WTC11 (cell line): ENCODE measurements at regions not wholly inside any gene's neighbourhood (a gene's known extent, or its start where the extent isn't known, plus 50 kb on each side); places are given as distances from the start of the nearest gene placed in this dataset.

Source experiments
- ATAC-seq: fragments of 200-7000 bp; cut with Tn5 transposase; 2 replicates; pipeline ENCODE4 v1.10.0; 2021; ENCODE audit warnings: mild to moderate bottlenecking, moderate library complexity
- CTCF ChIA-PET: fragments of 300-600 bp; sonication (Branson Sonifier 250); formaldehyde crosslinking; loops from one replicate; lab custom pipeline; 2021; ENCODE audit warnings: antibody characterized with exemption; lab: Charles Lee
- POLR2A ChIA-PET: fragments of 350-600 bp; sonication (Branson Sonifier 250); formaldehyde crosslinking; loops from one replicate; lab custom pipeline; 2021; ENCODE audit warnings: antibody characterized with exemption; lab: Charles Lee
- DNase-seq: peaks from one replicate; pipeline ENCODE4 v3.0.0; 2021; ENCODE audit warnings: low spot score
- H3K27ac Mint-ChIP-seq: 2 replicates; pipeline ENCODE4 v1.8.0; 2021; ENCODE audit warnings: mixed read lengths
- H3K27me3 Mint-ChIP-seq: 2 replicates; pipeline ENCODE4 v1.8.0; 2021; ENCODE audit warnings: low read depth, mild to moderate bottlenecking, moderate library complexity, mixed read lengths
- H3K36me3 Mint-ChIP-seq: 2 replicates; pipeline ENCODE4 v1.8.0; 2021; ENCODE audit warnings: mixed read lengths
- H3K4me1 Mint-ChIP-seq: 2 replicates; pipeline ENCODE4 v1.8.0; 2022; ENCODE audit warnings: mixed read lengths
- H3K4me3 Mint-ChIP-seq: 2 replicates; pipeline ENCODE4 v1.8.0; 2021; ENCODE audit warnings: mild to moderate bottlenecking, moderate library complexity, mixed read lengths
- H3K9me3 Mint-ChIP-seq: 2 replicates; pipeline ENCODE4 v1.8.0; 2021; ENCODE audit warnings: mixed read lengths
- ESRRA ChIP-seq: sonication (generic); formaldehyde crosslinking; IDR thresholded peaks from 2 replicates; pipeline ENCODE4 v1.8.1; 2022; ENCODE audit warnings: mild to moderate bottlenecking, missing genetic modification reagents, borderline replicate concordance
- FOXP1 ChIP-seq: sonication (generic); formaldehyde crosslinking; IDR thresholded peaks from 2 replicates; pipeline ENCODE4 v1.8.0; 2022; ENCODE audit warnings: missing genetic modification reagents, mild to moderate bottlenecking, moderate library complexity, borderline replicate concordance
- GABPB1 ChIP-seq: sonication (generic); formaldehyde crosslinking; IDR thresholded peaks from 2 replicates; pipeline ENCODE4 v1.8.1; 2023; ENCODE audit warnings: mild to moderate bottlenecking, missing genetic modification reagents
- IRF2 ChIP-seq: sonication (generic); formaldehyde crosslinking; IDR thresholded peaks from 2 replicates; pipeline ENCODE4 v1.8.0; 2022; ENCODE audit warnings: low read depth, missing genetic modification reagents, borderline replicate concordance
- JAZF1 ChIP-seq: fragments of 250-450 bp; sonication (Bioruptor Pico); IDR thresholded peaks from 2 replicates; pipeline ENCODE4 v1.9.0; 2021; ENCODE audit warnings: moderate library complexity, mild to moderate bottlenecking, inconsistent platforms
- JUN ChIP-seq: sonication (generic); formaldehyde crosslinking; IDR thresholded peaks from 2 replicates; pipeline ENCODE4 v1.8.0; 2023; ENCODE audit warnings: mild to moderate bottlenecking, missing genetic modification reagents
- NFATC4 ChIP-seq: fragments of 250-450 bp; sonication (Bioruptor Pico); IDR thresholded peaks from 2 replicates; pipeline ENCODE4 v1.9.0; 2021; ENCODE audit warnings: mild to moderate bottlenecking
- NR1H2 ChIP-seq: sonication (generic); formaldehyde crosslinking; IDR thresholded peaks from 2 replicates; pipeline ENCODE4 v1.9.0; 2021; ENCODE audit warnings: mild to moderate bottlenecking, moderate library complexity, missing genetic modification reagents
- TP53 ChIP-seq: sonication (generic); formaldehyde crosslinking; IDR thresholded peaks from 2 replicates; pipeline ENCODE4 v1.8.1; 2023; ENCODE audit warnings: mild to moderate bottlenecking, missing genetic modification reagents
- ZBTB21 ChIP-seq: sonication (generic); formaldehyde crosslinking; IDR thresholded peaks from 2 replicates; pipeline ENCODE4 v1.8.1; 2023; ENCODE audit warnings: mild to moderate bottlenecking, missing genetic modification reagents, borderline replicate concordance
- ZNF416 ChIP-seq: fragments of 250-450 bp; sonication (Bioruptor Pico); IDR thresholded peaks from 2 replicates; pipeline ENCODE4 v1.9.0; 2021; ENCODE audit warnings: mild to moderate bottlenecking, inconsistent platforms
- TF ChIP-seq, protein P1 (sequence below): fragments of 250-450 bp; sonication (Bioruptor Pico); IDR thresholded peaks from 2 replicates; pipeline ENCODE4 v1.8.0; 2021; ENCODE audit warnings: mild to moderate bottlenecking
- TF ChIP-seq, protein P2 (sequence below): fragments of 250-450 bp; sonication (Bioruptor Pico); IDR thresholded peaks from 2 replicates; pipeline ENCODE4 v1.9.0; 2021; ENCODE audit warnings: moderate library complexity, mild to moderate bottlenecking, inconsistent platforms, borderline replicate concordance
- TF ChIP-seq, protein P3 (sequence below): sonication (generic); formaldehyde crosslinking; IDR thresholded peaks from 2 replicates; pipeline ENCODE4 v1.8.0; 2023; ENCODE audit warnings: missing genetic modification reagents, mild to moderate bottlenecking, borderline replicate concordance
- TF ChIP-seq, protein P4 (sequence below): sonication (generic); formaldehyde crosslinking; IDR thresholded peaks from 2 replicates; pipeline ENCODE4 v1.8.0; 2022; ENCODE audit warnings: mild to moderate bottlenecking, missing genetic modification reagents
- TF ChIP-seq, protein P5 (sequence below): sonication (generic); formaldehyde crosslinking; IDR thresholded peaks from 2 replicates; pipeline ENCODE4 v1.8.1; 2022; ENCODE audit warnings: mild to moderate bottlenecking, missing genetic modification reagents, moderate library complexity, borderline replicate concordance
- TF ChIP-seq, protein P6 (sequence below): fragments of 200-600 bp; IDR thresholded peaks from 2 replicates; pipeline ENCODE4 v1.8.0; 2022; ENCODE audit warnings: antibody characterized with exemption

DNA sequence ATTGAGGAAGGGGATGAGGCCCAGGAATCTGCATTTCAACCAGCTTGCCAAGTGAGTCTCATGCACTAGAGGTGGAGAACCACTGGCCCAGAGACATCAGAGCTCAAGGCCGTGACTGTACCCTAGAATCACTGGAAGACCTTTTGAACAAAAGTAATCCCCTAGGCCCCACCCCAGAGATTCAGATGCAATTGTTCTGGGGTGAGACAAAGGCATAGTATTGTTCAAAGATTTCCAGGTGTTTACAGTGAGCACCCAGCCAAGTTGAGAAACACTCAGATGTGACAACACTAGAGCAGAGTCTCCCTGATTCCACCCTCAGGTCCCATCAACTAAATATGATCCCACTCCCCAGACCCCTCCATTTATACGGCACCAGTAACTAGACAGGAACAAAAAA, 290.3 kb upstream of the TLE3 start:
- no peaks in the 10 kb centered on the region for H3K27me3 Mint-ChIP-seq
- DNase-seq = no peak
- CTCF ChIA-PET = interaction anchor here (1.2 kb wide), 1 partner anchor 100 kb away, joined by 4 read pairs; no protein-coding TSS in a partner anchor
- no peaks in the 10 kb centered on the region for H3K36me3 Mint-ChIP-seq
- TF ChIP-seq JAZF1 (no peak), TP53 (no peak), ZNF416 (no peak), ESRRA (CRISPR knock-in tag) (no peak), GABPB1 (CRISPR knock-in tag) (no peak), ZBTB21 (no peak), IRF2 (CRISPR knock-in tag) (no peak), NFATC4 (no peak)
- TF ChIP-seq, protein P1, sequence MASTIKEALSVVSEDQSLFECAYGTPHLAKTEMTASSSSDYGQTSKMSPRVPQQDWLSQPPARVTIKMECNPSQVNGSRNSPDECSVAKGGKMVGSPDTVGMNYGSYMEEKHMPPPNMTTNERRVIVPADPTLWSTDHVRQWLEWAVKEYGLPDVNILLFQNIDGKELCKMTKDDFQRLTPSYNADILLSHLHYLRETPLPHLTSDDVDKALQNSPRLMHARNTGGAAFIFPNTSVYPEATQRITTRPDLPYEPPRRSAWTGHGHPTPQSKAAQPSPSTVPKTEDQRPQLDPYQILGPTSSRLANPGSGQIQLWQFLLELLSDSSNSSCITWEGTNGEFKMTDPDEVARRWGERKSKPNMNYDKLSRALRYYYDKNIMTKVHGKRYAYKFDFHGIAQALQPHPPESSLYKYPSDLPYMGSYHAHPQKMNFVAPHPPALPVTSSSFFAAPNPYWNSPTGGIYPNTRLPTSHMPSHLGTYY (CRISPR knock-in tag) = no peak
- TF ChIP-seq, protein P2, sequence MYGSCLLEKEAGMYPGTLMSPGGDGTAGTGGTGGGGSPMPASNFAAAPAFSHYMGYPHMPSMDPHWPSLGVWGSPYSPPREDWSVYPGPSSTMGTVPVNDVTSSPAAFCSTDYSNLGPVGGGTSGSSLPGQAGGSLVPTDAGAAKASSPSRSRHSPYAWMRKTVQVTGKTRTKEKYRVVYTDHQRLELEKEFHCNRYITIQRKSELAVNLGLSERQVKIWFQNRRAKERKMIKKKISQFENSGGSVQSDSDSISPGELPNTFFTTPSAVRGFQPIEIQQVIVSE (CRISPR knock-in tag) = no peak
- TF ChIP-seq, all 79 proteins: peak for 0
- peaks cover 21% of the 10 kb centered on the region for H3K4me1 Mint-ChIP-seq
- H3K4me3 Mint-ChIP-seq = no peak overlapping the region
- H3K27ac Mint-ChIP-seq = no peak overlapping the region
- H3K9me3 Mint-ChIP-seq = peaks cover 9% of the 10 kb centered on the region
- no peak for ATAC-seq
- POLR2A ChIA-PET = no interaction called here

DNA sequence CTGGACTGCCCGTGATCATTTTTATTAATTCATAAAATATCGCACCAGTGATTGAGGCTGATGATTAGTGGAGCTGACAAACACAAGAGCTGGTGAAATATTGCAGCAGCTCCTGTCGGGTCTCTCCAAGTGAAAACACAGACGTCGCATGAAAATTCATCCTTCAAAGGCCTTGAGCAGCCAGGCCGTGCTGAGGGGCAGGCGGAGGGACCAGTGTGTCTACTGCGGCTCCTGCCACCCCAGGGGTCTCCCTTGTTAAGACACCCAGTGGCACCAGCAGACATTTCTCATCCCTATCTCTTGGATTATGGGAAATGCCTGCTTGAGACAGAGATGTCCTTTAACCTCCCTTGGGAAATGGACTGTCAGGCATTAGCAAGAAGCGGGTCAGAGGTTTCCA, 289.4 kb upstream of the TLE3 start:
- DNase-seq (no peak), ATAC-seq (no peak)
- Mint-ChIP-seq H3K4me3 (no peak overlapping the region), H3K4me1 (peaks cover 21% of the 10 kb centered on the region), H3K9me3 (peaks cover 13% of the 10 kb centered on the region), H3K36me3 (no peaks in the 10 kb centered on the region; the same call in 1 of the 2 replicates), H3K27ac (no peak overlapping the region), H3K27me3 (no peaks in the 10 kb centered on the region)
- ChIA-PET CTCF (interaction anchor here (0.5 kb wide), 1 partner anchor 814 kb away, joined by 4 read pairs; no protein-coding TSS in a partner anchor), POLR2A (no interaction called here)
- TF ChIP-seq, protein P3, sequence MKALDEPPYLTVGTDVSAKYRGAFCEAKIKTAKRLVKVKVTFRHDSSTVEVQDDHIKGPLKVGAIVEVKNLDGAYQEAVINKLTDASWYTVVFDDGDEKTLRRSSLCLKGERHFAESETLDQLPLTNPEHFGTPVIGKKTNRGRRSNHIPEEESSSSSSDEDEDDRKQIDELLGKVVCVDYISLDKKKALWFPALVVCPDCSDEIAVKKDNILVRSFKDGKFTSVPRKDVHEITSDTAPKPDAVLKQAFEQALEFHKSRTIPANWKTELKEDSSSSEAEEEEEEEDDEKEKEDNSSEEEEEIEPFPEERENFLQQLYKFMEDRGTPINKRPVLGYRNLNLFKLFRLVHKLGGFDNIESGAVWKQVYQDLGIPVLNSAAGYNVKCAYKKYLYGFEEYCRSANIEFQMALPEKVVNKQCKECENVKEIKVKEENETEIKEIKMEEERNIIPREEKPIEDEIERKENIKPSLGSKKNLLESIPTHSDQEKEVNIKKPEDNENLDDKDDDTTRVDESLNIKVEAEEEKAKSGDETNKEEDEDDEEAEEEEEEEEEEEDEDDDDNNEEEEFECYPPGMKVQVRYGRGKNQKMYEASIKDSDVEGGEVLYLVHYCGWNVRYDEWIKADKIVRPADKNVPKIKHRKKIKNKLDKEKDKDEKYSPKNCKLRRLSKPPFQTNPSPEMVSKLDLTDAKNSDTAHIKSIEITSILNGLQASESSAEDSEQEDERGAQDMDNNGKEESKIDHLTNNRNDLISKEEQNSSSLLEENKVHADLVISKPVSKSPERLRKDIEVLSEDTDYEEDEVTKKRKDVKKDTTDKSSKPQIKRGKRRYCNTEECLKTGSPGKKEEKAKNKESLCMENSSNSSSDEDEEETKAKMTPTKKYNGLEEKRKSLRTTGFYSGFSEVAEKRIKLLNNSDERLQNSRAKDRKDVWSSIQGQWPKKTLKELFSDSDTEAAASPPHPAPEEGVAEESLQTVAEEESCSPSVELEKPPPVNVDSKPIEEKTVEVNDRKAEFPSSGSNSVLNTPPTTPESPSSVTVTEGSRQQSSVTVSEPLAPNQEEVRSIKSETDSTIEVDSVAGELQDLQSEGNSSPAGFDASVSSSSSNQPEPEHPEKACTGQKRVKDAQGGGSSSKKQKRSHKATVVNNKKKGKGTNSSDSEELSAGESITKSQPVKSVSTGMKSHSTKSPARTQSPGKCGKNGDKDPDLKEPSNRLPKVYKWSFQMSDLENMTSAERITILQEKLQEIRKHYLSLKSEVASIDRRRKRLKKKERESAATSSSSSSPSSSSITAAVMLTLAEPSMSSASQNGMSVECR (CRISPR knock-in tag) = no peak
- no peak for TF ChIP-seq JUN (CRISPR knock-in tag)
- TF ChIP-seq, protein P4, sequence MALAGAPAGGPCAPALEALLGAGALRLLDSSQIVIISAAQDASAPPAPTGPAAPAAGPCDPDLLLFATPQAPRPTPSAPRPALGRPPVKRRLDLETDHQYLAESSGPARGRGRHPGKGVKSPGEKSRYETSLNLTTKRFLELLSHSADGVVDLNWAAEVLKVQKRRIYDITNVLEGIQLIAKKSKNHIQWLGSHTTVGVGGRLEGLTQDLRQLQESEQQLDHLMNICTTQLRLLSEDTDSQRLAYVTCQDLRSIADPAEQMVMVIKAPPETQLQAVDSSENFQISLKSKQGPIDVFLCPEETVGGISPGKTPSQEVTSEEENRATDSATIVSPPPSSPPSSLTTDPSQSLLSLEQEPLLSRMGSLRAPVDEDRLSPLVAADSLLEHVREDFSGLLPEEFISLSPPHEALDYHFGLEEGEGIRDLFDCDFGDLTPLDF (CRISPR knock-in tag) = no peak
- TF ChIP-seq, protein P5, sequence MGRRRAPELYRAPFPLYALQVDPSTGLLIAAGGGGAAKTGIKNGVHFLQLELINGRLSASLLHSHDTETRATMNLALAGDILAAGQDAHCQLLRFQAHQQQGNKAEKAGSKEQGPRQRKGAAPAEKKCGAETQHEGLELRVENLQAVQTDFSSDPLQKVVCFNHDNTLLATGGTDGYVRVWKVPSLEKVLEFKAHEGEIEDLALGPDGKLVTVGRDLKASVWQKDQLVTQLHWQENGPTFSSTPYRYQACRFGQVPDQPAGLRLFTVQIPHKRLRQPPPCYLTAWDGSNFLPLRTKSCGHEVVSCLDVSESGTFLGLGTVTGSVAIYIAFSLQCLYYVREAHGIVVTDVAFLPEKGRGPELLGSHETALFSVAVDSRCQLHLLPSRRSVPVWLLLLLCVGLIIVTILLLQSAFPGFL (CRISPR knock-in tag) = no peak
- TF ChIP-seq, protein P6, sequence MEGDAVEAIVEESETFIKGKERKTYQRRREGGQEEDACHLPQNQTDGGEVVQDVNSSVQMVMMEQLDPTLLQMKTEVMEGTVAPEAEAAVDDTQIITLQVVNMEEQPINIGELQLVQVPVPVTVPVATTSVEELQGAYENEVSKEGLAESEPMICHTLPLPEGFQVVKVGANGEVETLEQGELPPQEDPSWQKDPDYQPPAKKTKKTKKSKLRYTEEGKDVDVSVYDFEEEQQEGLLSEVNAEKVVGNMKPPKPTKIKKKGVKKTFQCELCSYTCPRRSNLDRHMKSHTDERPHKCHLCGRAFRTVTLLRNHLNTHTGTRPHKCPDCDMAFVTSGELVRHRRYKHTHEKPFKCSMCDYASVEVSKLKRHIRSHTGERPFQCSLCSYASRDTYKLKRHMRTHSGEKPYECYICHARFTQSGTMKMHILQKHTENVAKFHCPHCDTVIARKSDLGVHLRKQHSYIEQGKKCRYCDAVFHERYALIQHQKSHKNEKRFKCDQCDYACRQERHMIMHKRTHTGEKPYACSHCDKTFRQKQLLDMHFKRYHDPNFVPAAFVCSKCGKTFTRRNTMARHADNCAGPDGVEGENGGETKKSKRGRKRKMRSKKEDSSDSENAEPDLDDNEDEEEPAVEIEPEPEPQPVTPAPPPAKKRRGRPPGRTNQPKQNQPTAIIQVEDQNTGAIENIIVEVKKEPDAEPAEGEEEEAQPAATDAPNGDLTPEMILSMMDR = no peak
- no peak for TF ChIP-seq ESRRA (CRISPR knock-in tag)
- no peak for TF ChIP-seq GABPB1 (CRISPR knock-in tag)
- no peak for TF ChIP-seq FOXP1
- TF ChIP-seq NR1H2 (CRISPR knock-in tag) = no peak
